ENCODE measurements at regions not wholly inside any gene's neighbourhood (a gene's known extent, or its start where the extent isn't known, plus 50 kb on each side); places are given as distances from the start of the nearest gene placed in this dataset.

DNA sequence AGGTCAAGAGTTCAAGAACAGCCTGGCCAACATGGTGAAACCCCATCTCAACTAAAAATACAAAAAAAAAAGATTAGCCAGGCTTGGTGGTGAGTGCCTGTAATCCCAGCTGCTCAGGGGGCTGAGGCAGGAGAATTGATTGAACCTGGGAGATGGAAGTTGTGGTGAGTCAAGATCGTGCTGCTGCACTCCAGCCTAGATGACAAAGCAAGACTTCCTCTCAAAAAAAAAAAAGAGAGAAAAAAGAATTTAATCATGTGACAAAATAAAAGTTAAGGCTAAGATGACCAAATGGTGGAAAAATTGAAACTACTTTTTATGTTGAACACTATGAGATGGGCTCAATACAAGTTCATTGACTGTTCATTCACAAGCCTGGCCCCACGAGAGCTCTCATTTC is 141.1 kb upstream of the WDR11 start:
- peak in 1 of 2 donors; percentile 33 for DNase-seq

- no peak for DNase-seq
These were observed 139.3 kb upstream of the WDR11 start for GRCh38 chr10:120711860-120712259.

DNA sequence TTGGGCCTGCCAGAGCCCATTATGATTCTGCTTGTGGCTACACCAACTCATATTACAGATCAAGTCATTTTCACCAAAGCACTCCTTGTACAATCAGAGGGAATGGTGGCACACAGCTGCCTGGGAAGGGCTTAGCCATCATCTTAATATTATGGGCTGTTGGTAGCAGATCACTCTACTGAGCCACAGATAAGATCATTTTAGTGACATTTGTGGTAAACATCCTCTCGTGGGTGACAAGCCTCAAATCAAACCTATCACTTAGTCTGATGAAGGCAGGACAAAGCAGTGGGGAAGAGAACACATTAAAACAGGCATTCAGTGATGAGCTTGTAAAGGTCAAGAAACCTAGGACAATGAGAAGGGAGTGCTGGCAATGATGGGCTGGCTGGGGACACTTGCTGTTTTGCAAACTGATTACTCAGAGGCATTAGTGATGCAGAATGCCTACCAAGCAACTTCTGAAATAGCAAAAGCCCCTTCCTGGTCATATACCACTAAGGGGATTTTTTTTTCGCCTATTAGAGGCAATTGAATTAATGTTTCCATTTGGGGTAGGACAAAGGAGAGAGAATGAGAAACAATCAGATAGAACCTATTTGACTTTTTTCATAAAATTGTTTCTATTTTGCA is 137.5 kb upstream of the WDR11 start:
- no peak for DNase-seq

DNA sequence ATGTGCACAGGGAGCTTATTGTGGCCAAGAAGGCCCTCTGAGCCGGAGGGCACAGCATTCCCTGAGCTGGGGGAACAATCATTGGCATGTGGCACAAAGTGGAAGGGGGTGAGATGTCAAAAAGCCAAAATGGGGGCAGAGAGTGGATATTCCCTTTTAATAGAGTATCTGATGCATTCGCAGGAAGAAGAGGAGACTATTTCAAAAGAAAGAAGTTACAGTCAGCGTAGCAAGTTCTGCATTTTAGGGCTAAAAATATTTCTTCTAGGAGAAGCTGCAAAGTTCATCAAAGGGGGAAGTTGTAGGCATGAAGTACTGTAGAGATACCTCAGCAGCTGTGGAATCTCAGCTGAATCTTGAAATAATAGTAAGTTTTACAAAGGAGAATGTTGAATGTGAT is 136.0 kb upstream of the WDR11 start:
- DNase-seq: peak; percentile 5 to 79

DNA sequence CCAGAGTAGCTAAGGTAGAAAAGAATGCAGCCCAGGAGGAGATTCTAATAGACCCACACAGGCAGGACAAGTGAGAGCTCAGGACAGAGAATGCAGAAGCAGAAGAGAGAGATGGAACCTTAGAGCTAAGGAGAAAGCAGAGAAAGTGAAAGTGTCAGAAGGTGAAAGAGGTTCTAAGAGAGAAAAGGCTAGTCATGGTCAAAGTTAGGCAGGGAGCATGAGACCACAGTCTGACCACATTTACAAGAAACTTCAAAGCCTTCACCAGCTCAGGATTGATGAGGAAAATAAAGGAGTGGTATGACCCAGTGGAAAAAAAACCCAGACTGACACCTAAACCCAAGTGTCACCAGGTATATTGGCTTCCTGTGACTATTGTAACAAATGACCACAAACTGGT is 131.8 kb upstream of the WDR11 start:
- DNase-seq: peak in 1 of 2 donors; percentile 31

GRCh38 chr10:120727001-120727400 is 124.2 kb upstream of the WDR11 start:
- no peak for DNase-seq

DNA sequence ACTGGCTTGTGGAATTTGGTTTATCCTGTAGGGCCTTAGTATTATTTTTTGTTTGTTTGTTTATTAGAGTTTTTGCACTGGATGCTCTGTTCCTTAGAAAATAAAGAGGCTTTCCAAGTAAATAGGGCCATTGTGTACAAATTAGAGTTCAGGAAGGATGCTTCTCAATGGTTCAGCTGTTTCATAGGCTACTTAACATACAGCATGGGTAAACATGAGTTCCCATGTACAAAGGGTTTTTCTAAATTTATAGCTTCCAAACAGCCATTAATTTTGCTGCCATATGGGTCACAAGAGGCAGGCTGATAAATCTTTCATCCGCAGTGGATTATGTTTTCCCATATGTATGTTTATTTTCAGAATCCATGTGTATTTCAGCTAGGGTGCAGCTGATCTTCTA is 121.6 kb upstream of the WDR11 start:
- no peak for DNase-seq

DNA sequence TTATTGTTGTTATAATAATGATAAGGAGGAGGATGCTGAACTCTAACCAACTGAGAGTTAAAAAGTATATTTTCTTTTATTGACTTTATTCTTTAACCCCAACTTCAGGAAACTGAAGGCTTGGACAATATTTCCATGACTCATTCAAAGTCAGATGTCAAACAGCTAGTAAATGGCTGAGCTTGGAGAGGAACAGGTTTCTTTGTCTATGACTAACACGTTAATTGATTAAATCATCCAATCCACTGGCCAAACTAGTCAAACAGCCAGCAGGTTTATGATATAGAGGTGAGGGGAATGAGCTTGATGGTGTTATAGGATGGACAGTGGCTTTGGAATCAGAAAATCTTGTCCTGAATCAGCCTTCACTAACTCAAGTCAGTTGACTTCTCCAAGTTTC is 119.1 kb upstream of the WDR11 start:
- no peak for DNase-seq

- DNase-seq: no peak
These were observed 118.4 kb upstream of the WDR11 start for GRCh38 chr10:120732643-120733313.

- DNase-seq: no peak
These were observed 116.6 kb upstream of the WDR11 start for GRCh38 chr10:120734483-120735078.

GRCh38 chr10:120735315-120735714 is 115.8 kb upstream of the WDR11 start:
- DNase-seq: no peak

- peak in 1 of 2 donors; percentile 38 for DNase-seq
These were observed 115.3 kb upstream of the WDR11 start for GRCh38 chr10:120735773-120736371.

DNA sequence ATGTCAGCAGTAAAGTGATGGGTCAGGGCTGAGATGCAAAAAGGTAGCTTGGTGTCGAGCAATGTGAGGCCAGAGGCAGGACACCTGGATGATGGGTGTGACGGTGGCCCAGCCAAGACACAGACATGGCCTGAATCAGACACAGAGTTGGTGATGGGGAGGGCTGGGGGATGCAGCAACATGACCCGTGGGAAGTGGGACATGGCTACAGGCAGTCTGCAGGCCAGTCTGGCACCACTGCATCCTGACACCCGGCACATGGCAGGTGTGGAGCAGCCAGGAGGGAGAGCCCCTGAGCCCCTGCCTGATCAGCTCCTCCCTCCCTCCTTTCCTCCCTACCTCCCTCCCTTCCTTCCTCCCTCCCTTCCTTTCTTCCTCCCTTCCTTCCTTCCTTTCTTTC is 114.8 kb upstream of the WDR11 start:
- DNase-seq: no peak

DNA sequence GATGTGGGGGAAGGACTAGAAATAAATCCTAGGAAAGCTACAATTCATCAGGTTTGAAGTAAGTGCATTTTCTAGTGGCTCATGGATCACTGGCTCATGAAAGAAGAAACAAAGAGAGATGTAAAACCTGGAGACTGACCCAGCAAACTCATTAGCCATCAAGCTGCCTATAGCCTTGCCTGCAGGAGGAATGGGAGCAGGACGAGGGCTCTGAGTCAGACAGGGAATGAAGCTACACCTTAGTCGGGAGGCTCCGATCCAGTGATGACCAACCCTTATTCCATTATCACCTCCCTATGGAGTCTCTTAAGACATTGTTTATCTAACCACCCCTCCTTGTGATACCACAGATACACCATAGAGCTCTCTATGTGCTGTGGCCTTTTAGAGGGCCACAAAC is 112.5 kb upstream of the WDR11 start:
- DNase-seq: no peak

DNA sequence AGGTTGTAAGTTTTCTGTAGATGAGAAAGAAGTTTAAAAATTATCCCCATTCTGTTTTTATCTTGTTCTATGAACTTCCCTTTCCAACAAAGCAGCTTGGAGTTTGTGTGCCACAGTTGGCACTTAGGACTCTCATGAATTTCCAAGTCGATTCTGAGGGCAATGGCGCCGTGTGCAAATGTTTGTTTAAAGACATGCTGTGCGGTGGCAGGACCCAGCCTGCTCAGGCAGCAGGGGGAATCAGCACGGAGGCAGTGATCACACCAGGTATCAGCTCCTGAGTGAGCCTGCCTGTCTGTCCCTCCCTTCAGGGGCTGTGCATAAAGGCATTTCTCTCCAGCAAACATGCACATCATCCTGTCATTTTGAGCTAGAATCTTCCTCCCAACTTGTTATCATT is 109.8 kb upstream of the WDR11 start:
- DNase-seq: no peak

DNA sequence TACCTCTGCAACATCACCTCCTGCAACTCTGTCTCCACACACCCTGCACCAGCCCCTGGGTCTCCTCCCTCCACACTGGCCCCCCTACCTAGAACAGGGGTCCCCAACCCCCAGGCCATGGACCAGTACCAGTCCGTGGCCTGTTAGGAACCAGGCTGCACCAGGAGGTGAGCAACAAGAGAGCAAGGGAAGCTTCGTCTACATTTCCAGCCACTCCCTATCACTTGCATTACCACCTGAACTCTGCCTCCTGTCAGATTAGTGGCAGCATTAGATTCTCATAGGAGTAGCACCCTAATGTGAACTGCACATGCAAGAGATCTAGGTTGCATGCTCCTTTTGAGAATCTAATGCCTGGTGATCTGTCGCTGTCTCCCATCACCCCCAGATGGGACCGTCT is 108.8 kb upstream of the WDR11 start:
- DNase-seq: no peak

DNA sequence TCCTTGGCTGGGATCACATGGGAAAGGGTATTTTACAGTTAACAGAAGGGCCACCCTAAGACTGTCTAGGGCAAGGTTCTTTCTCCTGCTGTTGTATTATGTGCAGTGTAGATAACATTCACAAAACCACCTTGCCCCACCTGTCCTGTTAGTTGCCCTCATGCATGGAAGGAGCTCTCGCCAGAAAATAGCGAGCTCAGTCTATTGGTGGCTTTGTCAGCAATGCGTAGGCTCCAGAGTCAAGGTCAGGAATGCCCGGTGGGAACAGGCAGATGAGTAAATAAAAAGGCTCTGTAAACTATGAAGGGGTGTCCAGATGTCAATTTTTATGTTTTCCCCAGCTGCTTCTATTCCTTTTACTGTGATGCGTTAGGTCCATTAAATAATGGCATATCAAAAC is 107.1 kb upstream of the WDR11 start:
- DNase-seq: no peak

DNA sequence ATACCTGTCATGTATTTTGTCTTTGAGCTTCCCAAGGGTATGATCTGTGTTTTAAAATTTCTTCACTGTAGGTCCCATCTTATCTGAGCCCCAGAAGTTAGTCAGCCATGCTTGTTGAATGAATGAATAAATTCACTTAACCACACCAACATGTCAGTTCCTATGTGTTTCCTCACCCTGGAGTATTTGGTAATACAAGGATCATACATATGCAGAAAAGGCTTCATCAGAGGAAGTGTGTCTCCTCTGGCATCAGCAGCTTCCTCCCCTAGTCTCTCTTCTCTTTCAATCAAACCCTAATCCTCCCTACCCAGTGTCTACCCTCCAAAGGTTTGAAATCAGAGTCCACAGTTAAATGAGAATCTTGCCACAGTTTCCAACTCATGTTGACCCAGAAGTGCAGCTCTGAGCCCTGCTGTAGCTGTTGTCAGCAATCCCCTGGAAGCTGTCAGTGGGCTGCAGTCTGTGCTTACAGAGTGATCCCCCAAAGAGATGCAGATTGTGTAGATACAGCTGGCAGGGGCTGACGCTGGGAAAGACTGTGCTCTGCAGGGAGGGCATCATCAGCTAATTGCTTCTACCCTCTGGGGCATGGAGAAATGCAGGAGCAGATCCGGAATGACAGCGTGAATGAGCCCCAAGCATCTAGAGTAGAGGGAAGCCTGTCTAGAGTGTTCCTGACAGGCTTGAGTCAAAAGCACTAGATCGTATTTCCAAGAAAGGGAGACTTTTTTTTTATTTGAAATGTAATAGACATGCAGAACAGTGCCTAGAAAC is 105.0 kb upstream of the WDR11 start:
- no peak for DNase-seq

- no peak for DNase-seq
These were observed 102.6 kb upstream of the WDR11 start for GRCh38 chr10:120748519-120748918.

DNA sequence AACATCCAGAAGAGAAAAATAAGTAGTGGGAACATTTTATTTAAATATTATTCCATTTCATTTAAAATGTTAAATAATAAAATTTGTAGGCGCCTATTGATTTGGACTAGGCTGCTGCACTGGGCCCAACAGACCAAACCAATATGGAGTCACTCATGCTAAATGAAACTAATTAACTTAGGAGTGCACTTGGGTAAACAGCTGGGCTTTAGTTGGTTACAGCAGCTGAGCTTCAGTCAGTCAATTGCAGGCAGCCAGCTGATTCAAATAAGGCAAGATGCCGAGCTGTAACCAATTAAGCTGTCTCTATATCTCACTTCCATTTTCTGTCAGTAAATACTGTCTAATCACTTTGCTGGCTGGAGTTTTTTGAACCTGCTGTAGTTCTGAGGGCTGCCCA is 102.1 kb upstream of the WDR11 start:
- no peak for DNase-seq

- peak in 1 of 2 donors; percentile 10 for DNase-seq
These were observed 101.2 kb upstream of the WDR11 start for GRCh38 chr10:120749856-120750566.

DNA sequence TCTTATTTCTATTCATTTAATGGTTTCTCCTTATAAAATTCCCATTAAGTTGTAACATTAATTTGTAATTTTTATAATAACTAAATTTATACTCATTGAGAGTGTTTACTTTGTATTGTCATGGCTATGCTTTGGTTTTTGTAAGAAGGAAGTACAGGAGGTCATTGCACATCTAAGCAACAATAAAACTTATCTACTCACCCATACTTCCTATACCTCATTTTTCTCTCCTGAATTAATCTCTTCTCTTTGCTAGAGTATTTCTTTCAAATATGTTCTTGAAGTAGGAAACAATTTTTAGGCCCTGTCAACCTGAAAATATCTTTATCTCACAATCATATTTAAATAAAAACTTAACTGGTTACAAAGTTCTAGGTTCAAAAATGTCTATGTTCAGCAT is 95.4 kb upstream of the WDR11 start:
- no peak for DNase-seq

DNA sequence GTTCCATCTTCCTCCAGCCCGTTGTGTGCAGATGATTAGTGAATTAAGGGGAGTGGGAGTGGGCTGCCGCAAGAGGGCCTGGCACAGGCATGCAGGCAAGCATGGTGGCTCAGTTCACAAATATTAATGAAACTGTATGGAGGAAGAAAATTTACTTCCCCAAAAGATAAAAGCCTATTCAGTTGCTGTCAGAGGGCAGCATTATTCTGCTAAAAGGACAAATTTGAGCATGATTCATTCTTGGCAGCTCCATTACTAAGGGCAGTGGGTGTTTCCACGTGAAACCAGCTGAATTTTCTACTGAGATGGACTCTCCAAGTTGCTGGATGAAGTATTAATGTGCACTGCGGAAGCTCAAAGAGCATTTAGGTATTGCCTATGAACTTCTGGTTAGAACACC is 90.9 kb upstream of the WDR11 start:
- DNase-seq: no peak

Data from bone marrow (tissue), 2 donors.